MM.1S (cell line): ENCODE measurements at regions not wholly inside any gene's neighbourhood (a gene's known extent, or its start where the extent isn't known, plus 50 kb on each side); places are given as distances from the start of the nearest gene placed in this dataset.

Experiments
- DNase-seq: peaks from one replicate; pipeline ENCODE4 v3.0.0-alpha.2; 2015
- H2AFZ ChIP-seq: fragments of 300-600 bp; sonication (generic); 2 replicates; pipeline ENCODE4 v1.6.0; 2016; ENCODE audit warnings: antibody characterized with exemption, low read length
- H3F3A ChIP-seq: fragments of 300-600 bp; sonication (generic); 2 replicates; pipeline ENCODE4 v1.6.1; 2016; ENCODE audit warnings: mild to moderate bottlenecking, antibody characterized with exemption, low read length, moderate library complexity, mixed read lengths; ENCODE audit not compliant: insufficient read depth
- H3K27ac ChIP-seq: fragments of 300-600 bp; sonication (generic); 2 replicates; pipeline ENCODE4 v1.5.1; 2016; ENCODE audit warnings: mild to moderate bottlenecking, low read length
- H3K27me3 ChIP-seq: fragments of 300-600 bp; sonication (generic); replicated peaks from 2 replicates; pipeline ENCODE4 v1.6.0; 2016; ENCODE audit warnings: low read length; ENCODE audit not compliant: insufficient read depth
- H3K36me3 ChIP-seq: fragments of 300-600 bp; sonication (generic); replicated peaks from 2 replicates; pipeline ENCODE4 v1.6.1; 2016; ENCODE audit warnings: mild to moderate bottlenecking, low read length, mixed read lengths; ENCODE audit not compliant: insufficient read depth
- H3K4me1 ChIP-seq: fragments of 300-600 bp; sonication (generic); 2 replicates; pipeline ENCODE4 v1.6.1; 2016; ENCODE audit warnings: low read length, mixed read lengths
- H3K4me2 ChIP-seq: fragments of 300-600 bp; sonication (generic); 2 replicates; pipeline ENCODE4 v1.6.0; 2016; ENCODE audit warnings: low read depth, low read length
- H3K4me3 ChIP-seq: fragments of 300-600 bp; sonication (generic); 2 replicates; pipeline ENCODE4 v1.5.1; 2016; ENCODE audit warnings: low read length, mixed read lengths
- H3K79me2 ChIP-seq: fragments of 300-600 bp; sonication (generic); 2 replicates; pipeline ENCODE4 v1.6.1; 2016; ENCODE audit warnings: mixed run types, low read length, mixed read lengths
- H3K9ac ChIP-seq: fragments of 300-600 bp; sonication (generic); 2 replicates; pipeline ENCODE4 v1.6.1; 2016; ENCODE audit warnings: low read length, mixed read lengths
- H3K9me2 ChIP-seq: fragments of 300-600 bp; sonication (generic); replicated peaks from 2 replicates; pipeline ENCODE4 v1.6.1; 2016; ENCODE audit warnings: mild to moderate bottlenecking, low read length, mixed read lengths; ENCODE audit not compliant: insufficient read depth
- H3K9me3 ChIP-seq: fragments of 300-600 bp; sonication (generic); replicated peaks from 2 replicates; pipeline ENCODE4 v1.6.1; 2016; ENCODE audit warnings: mild to moderate bottlenecking, low read length, mixed read lengths; ENCODE audit not compliant: insufficient read depth
- H4K20me1 ChIP-seq: fragments of 300-600 bp; sonication (generic); 2 replicates; pipeline ENCODE4 v1.6.1; 2016; ENCODE audit warnings: mild to moderate bottlenecking, low read length, moderate library complexity, mixed read lengths; ENCODE audit not compliant: insufficient read depth
- CTCF ChIP-seq: fragments of 300-600 bp; sonication (generic); IDR thresholded peaks from 2 replicates; pipeline ENCODE4 v1.5.1; 2016; ENCODE audit warnings: antibody characterized with exemption, low read length, mixed read lengths
- EZH2 ChIP-seq: fragments of 300-600 bp; sonication (generic); optimal IDR thresholded peaks from 2 replicates; pipeline ENCODE3; 2017; ENCODE audit warnings: low read depth, mild to moderate bottlenecking, antibody characterized with exemption, low read length, mixed read lengths
- EZH2phosphoT487 ChIP-seq: fragments of 300-600 bp; sonication (generic); IDR thresholded peaks from 2 replicates; pipeline ENCODE4 v1.6.1; 2018; ENCODE audit warnings: antibody characterized with exemption, low read length

DNA sequence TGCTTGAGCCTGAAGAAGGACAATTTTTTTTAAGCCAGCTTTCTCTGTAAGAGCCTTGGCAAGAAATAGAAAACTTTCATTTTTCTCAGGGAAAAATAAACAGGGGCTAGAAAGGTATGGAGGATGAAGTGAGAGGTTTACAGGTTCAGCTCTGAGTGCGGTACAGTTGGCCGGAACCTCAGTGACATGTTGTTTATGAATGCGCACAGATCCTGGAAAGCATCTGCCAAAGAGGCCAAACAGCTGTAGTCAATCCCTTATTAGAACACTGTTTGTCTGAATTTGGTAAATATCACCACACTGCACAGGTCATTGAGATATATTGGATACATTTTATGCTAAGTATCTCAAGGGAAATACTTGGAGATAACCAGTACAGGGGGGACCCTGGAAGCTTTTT, 561.8 kb upstream of the MDFIC2 start:
- H3K9me3 ChIP-seq = no peaks in the 10 kb centered on the region
- DNase-seq = no peak
- H3K4me2 ChIP-seq = no peak overlapping the region
- TF ChIP-seq CTCF (no peak), EZH2 (no peak), EZH2phosphoT487 (no peak)
- no peak overlapping the region for H3K27ac ChIP-seq
- no peaks in the 10 kb centered on the region for H3K79me2 ChIP-seq
- H3K9ac ChIP-seq = no peak overlapping the region
- no peaks in the 10 kb centered on the region for H3K27me3 ChIP-seq
- no peaks in the 10 kb centered on the region for H4K20me1 ChIP-seq
- no peak overlapping the region for H2AFZ ChIP-seq
- no peaks in the 10 kb centered on the region for H3F3A ChIP-seq
- H3K4me1 ChIP-seq = no peaks in the 10 kb centered on the region
- no peaks in the 10 kb centered on the region for H3K9me2 ChIP-seq
- H3K4me3 ChIP-seq = no peak overlapping the region
- H3K36me3 ChIP-seq = no peaks in the 10 kb centered on the region

DNA sequence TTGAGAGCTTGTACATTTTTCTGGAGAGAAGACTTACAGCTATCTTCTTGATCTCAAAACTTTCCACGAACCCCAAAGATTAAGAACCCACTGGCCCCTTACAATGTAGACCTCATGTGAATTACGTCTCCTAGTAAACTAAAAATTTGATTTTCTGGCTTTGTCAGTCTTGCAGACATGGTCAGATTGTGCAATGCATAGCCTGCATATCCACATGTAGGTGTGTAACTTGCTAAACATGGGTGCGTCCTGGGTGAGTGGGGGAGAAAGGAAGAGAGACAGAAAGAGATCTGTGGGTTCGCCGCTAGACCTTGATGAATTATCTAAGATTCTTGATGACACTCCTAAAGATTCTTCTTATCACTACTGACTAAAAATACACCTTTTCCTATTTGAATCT, 561.2 kb upstream of the MDFIC2 start:
- Histone ChIP-seq H3K9ac (no peak overlapping the region), H2AFZ (no peak overlapping the region), H3K9me2 (no peaks in the 10 kb centered on the region), H3K36me3 (no peaks in the 10 kb centered on the region), H3K27ac (no peak overlapping the region), H3F3A (no peaks in the 10 kb centered on the region), H3K4me1 (no peaks in the 10 kb centered on the region), H3K79me2 (no peaks in the 10 kb centered on the region), H3K4me2 (no peak overlapping the region), H3K27me3 (no peaks in the 10 kb centered on the region), H3K4me3 (no peak overlapping the region), H4K20me1 (no peaks in the 10 kb centered on the region), H3K9me3 (no peaks in the 10 kb centered on the region)
- TF ChIP-seq EZH2phosphoT487 (no peak), EZH2 (no peak), CTCF (no peak)
- DNase-seq = no peak

DNA sequence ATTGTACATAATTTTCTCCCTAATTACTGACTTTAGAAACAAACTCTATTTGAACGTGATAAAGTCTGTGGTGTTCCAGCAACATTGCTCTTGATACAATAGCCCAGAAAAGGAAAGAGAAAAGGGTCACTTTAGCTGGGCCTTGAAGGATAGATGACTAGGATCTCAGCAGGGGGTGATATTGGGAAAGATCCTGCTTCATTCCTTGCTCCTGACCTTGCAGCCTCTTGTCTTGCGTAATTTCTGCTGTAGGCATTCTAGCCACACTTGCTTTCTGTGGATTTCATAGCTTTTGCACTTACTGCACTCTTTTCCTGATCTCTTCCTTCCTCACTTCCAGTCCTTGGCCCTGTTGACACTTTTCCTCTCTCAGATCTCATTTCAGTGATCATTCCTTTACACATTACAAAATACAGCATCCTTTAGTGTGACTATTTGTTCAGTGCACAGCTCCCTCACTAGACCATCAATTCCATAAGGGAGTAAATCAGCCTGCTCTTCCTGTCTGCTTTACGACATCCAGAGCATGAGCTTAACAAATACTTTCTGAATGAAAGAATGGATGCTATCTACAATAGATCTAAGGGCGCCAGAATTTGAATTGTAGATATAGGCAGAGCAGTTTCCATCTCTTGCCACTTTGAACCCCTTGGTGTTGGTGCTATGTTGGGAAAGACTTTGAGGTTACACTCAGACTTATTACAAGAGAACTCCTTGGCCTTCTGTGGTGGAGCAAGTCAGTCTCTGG, 559.6 kb upstream of the MDFIC2 start:
- Histone ChIP-seq H3K27ac (no peak overlapping the region), H3K4me1 (no peaks in the 10 kb centered on the region), H3K27me3 (no peaks in the 10 kb centered on the region), H3K9me3 (no peaks in the 10 kb centered on the region), H3F3A (no peaks in the 10 kb centered on the region), H3K4me2 (no peak overlapping the region), H3K36me3 (no peaks in the 10 kb centered on the region), H2AFZ (no peak overlapping the region), H3K79me2 (no peaks in the 10 kb centered on the region), H3K9me2 (no peaks in the 10 kb centered on the region), H4K20me1 (no peaks in the 10 kb centered on the region), H3K9ac (no peak overlapping the region), H3K4me3 (no peak overlapping the region)
- no peak for DNase-seq
- no peak for TF ChIP-seq EZH2
- TF ChIP-seq EZH2phosphoT487 = no peak
- TF ChIP-seq CTCF = no peak
